SK-N-SH (cell line): ENCODE measurements at regions not wholly inside any gene's neighbourhood (a gene's known extent, or its start where the extent isn't known, plus 50 kb on each side); places are given as distances from the start of the nearest gene placed in this dataset.

ENCODE experiments used
- PBX3 ChIP-seq: IDR thresholded peaks from 2 replicates; pipeline ENCODE4; 2012
- TAF1 ChIP-seq: IDR thresholded peaks from 2 replicates; pipeline ENCODE4 v1.6.1; 2012; ENCODE audit warnings: low read depth, mild to moderate bottlenecking, low read length, moderate library complexity, borderline replicate concordance
- YY1 ChIP-seq: IDR thresholded peaks from 2 replicates; pipeline ENCODE4 v1.4.0; 2012; ENCODE audit warnings: low read depth, mild to moderate bottlenecking

- TF ChIP-seq YY1: no peak
- TF ChIP-seq PBX3: no peak
- TF ChIP-seq TAF1: no peak
These were observed 137.0 kb upstream of the IRX4 start for GRCh38 chr5:2019716-2020115.
